Progenitor cell of endocrine pancreas (in vitro differentiated cells): ENCODE measurements at regions not wholly inside any gene's neighbourhood (a gene's known extent, or its start where the extent isn't known, plus 50 kb on each side); places are given as distances from the start of the nearest gene placed in this dataset.
A peak's percentile ranks its signal among the peaks of the same experiment; 100 is the strongest.

ENCODE experiments used
- DNase-seq: peaks from one replicate; pipeline ENCODE4 v3.0.0; 2021; ENCODE audit warnings: low spot score; ENCODE audit not compliant: unreplicated experiment
- H3K27ac Mint-ChIP-seq: 2 replicates; pipeline ENCODE4 v1.8.0; 2021; ENCODE audit warnings: mild to moderate bottlenecking, moderate library complexity, mixed read lengths
- H3K27me3 Mint-ChIP-seq: 2 replicates; pipeline ENCODE4 v1.8.0; 2021; ENCODE audit warnings: mixed read lengths
- H3K36me3 Mint-ChIP-seq: 2 replicates; pipeline ENCODE4 v1.8.0; 2022; ENCODE audit warnings: mixed read lengths; ENCODE audit not compliant: insufficient read depth
- H3K4me1 Mint-ChIP-seq: 2 replicates; pipeline ENCODE4 v1.8.0; 2021; ENCODE audit warnings: low read depth, mixed read lengths
- H3K4me3 Mint-ChIP-seq: 2 replicates; pipeline ENCODE4 v1.8.0; 2021; ENCODE audit warnings: low read depth, mild to moderate bottlenecking, moderate library complexity, mixed read lengths
- H3K9me3 Mint-ChIP-seq: 2 replicates; pipeline ENCODE4 v1.8.0; 2021; ENCODE audit warnings: low read depth, mixed read lengths
- TF ChIP-seq, protein P1 (sequence below): fragments of 200-600 bp; sonication (generic); IDR thresholded peaks from one replicate; pipeline ENCODE4 v1.5.0; 2021; ENCODE audit warnings: antibody characterized with exemption, mild to moderate bottlenecking; ENCODE audit not compliant: unreplicated experiment

DNA sequence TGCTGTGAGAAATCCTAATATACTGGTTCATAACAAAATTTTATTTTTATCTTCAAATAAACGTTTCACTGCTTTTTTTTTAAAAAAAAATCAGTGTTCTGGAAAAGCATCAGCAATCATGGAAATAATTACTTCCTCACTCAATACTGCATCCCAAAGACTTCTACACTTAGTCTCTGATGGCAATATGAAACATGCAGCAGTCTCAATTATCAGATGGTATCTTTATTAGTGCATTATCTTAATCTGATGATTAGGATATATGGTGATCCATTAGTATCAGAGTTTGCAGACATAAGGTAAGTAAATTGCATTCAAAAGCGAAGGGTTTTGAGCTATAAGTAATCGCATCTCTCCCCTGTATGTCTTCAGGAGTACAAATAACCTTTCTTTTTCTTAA lies 218.3 kb upstream of the EDNRB start:
- TF ChIP-seq, protein P1, sequence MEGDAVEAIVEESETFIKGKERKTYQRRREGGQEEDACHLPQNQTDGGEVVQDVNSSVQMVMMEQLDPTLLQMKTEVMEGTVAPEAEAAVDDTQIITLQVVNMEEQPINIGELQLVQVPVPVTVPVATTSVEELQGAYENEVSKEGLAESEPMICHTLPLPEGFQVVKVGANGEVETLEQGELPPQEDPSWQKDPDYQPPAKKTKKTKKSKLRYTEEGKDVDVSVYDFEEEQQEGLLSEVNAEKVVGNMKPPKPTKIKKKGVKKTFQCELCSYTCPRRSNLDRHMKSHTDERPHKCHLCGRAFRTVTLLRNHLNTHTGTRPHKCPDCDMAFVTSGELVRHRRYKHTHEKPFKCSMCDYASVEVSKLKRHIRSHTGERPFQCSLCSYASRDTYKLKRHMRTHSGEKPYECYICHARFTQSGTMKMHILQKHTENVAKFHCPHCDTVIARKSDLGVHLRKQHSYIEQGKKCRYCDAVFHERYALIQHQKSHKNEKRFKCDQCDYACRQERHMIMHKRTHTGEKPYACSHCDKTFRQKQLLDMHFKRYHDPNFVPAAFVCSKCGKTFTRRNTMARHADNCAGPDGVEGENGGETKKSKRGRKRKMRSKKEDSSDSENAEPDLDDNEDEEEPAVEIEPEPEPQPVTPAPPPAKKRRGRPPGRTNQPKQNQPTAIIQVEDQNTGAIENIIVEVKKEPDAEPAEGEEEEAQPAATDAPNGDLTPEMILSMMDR = no peak
- peaks cover 3% of the 10 kb centered on the region for H3K27me3 Mint-ChIP-seq
- no peaks in the 10 kb centered on the region for H3K36me3 Mint-ChIP-seq
- DNase-seq = no peak
- no peaks in the 10 kb centered on the region for H3K9me3 Mint-ChIP-seq
- H3K4me3 Mint-ChIP-seq = no peak overlapping the region
- peaks cover 11% of the 10 kb centered on the region for H3K4me1 Mint-ChIP-seq
- no peak overlapping the region for H3K27ac Mint-ChIP-seq

DNA sequence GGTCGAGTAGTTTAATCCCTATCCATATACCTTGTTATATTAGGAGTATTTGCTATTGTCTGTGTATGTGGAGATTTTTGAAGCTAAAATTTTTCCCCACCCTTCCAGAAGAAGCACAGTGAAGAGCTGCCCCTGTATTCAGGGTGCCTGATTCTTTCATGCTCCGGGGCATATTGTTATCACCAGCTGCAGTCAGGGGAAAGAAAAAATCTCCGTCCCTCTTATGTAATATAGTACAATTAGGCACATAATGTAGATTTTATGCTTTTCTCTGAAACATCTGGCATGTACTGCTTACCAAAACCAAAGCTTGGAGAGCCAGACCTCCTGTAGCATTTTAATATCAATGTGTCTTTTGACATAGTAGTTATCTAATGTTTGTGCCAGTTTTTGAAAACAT lies 214.9 kb upstream of the EDNRB start:
- Mint-ChIP-seq H3K36me3 (no peaks in the 10 kb centered on the region), H3K9me3 (no peaks in the 10 kb centered on the region), H3K27ac (no peak overlapping the region), H3K27me3 (no peaks in the 10 kb centered on the region), H3K4me1 (peaks cover 4% of the 10 kb centered on the region), H3K4me3 (no peak overlapping the region)
- TF ChIP-seq, protein P1 = no peak
- DNase-seq = no peak

DNA sequence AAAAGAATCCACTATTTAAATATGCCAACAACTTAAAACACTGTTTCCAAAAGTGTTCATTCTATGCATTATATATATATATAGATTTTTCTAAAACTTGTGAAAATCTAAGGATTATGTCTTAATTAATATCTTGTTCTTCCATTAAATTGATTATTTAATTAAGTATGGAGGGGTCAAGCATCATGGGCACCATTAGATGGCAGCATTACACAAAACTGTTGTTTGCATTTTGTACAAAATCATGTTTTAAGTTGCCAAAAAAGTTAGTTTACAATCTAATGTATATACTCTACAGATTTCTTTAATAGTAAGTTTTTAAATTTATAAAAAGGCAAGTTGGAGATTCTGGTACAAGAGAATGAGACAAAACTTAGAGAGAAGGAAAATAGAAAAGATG lies 213.2 kb upstream of the EDNRB start:
- no peak for DNase-seq
- TF ChIP-seq, protein P1 = peak; percentile 44
- no peak overlapping the region for H3K4me3 Mint-ChIP-seq

DNA sequence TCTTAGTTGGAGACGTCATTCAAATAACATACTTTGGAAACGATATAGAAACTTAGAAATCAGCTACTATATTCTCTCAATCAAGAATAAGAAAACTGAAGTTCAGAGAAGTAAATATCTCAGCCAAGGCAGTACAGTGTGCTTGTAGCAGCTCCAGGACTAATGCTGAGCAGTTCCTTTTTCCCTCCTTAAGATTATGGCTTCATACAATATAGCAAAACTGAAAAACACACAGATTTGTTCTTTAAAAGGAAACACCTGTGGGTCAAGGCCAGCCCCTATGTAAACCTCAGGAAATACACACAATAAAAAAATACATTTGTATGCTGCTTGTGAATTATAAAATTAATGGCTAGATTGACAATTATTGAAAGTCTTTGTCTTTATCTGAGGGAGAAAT lies 212.7 kb upstream of the EDNRB start:
- H3K27ac Mint-ChIP-seq = no peak overlapping the region
- H3K36me3 Mint-ChIP-seq = no peaks in the 10 kb centered on the region
- TF ChIP-seq, protein P1 = no peak
- H3K9me3 Mint-ChIP-seq = no peaks in the 10 kb centered on the region
- no peak overlapping the region for H3K4me3 Mint-ChIP-seq
- peaks cover 3% of the 10 kb centered on the region for H3K27me3 Mint-ChIP-seq
- no peak for DNase-seq
- peaks cover 1% of the 10 kb centered on the region for H3K4me1 Mint-ChIP-seq

More for the DNA sequence above, 213.2 kb upstream of the EDNRB start:
- Mint-ChIP-seq H3K27ac (no peak overlapping the region), H3K9me3 (no peaks in the 10 kb centered on the region), H3K4me1 (peaks cover 1% of the 10 kb centered on the region), H3K27me3 (peaks cover 3% of the 10 kb centered on the region), H3K36me3 (no peaks in the 10 kb centered on the region)

DNA sequence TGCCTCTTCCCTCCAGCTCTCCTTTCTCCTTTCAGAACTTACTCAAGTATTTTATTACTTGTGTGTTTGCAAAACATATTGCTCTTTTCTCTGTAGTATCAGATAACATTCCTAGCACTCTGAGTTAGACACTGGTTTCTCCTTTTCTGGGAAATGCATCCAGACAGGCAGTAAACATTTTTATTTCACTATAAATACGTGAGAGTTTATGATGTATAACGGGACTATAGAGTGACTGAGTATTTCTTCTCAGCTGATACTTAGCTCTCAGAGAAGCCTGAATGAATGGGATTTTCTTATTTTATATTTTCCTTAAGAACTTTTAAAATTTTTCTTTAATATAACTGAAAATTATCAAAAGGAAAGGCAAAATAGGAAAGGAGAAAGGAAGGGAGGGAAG lies 211.2 kb upstream of the EDNRB start:
- Mint-ChIP-seq H3K27ac (no peak overlapping the region), H3K4me3 (no peak overlapping the region), H3K9me3 (no peaks in the 10 kb centered on the region), H3K27me3 (peaks cover 3% of the 10 kb centered on the region), H3K4me1 (peaks cover 1% of the 10 kb centered on the region), H3K36me3 (no peaks in the 10 kb centered on the region)
- TF ChIP-seq, protein P1 = no peak
- DNase-seq = no peak

DNA sequence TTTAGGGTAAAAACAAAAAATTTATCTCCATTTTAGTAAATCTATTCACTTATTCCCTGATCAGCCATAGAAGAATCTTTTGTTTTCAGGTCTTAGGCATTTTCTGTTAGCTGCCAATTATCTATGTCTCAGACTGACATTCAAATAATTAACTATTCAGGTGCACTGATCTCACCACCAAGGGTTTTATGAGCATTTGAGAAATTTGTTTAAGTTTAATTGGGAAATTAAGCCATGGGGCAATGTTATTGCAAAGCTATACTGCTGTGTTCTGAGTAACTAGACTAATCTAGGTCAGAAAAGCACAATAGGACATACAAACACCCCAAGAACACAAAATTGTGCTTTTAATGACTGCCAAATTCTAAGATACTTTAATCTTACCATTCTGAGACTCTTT lies 210.7 kb upstream of the EDNRB start:
- DNase-seq = no peak
- H3K4me3 Mint-ChIP-seq = no peak overlapping the region
- peaks cover 3% of the 10 kb centered on the region for H3K27me3 Mint-ChIP-seq
- H3K9me3 Mint-ChIP-seq = no peaks in the 10 kb centered on the region
- TF ChIP-seq, protein P1 = no peak
- H3K27ac Mint-ChIP-seq = no peak overlapping the region
- H3K36me3 Mint-ChIP-seq = no peaks in the 10 kb centered on the region
- H3K4me1 Mint-ChIP-seq = peaks cover 1% of the 10 kb centered on the region
